ENCODE measurements at regions not wholly inside any gene's neighbourhood (a gene's known extent, or its start where the extent isn't known, plus 50 kb on each side); places are given as distances from the start of the nearest gene placed in this dataset.
"Not testable (repeated sequence)": the region's sequence is repeated elsewhere in the genome, so short reads cannot be mapped to it uniquely, and the experiment has no call there.

GRCh38 chr6:71360556-71361335 lies 72.1 kb downstream of the OGFRL1 start:
- DNase-seq = not testable (repeated sequence)

GRCh38 chr6:71364889-71365542 lies 76.4 kb downstream of the OGFRL1 start:
- no peak for DNase-seq

- no peak for DNase-seq
Measured at GRCh38 chr6:71367756-71368155, 79.1 kb downstream of the OGFRL1 start.

- DNase-seq = no peak
Measured at GRCh38 chr6:71368284-71368683, 79.7 kb downstream of the OGFRL1 start.

- DNase-seq = no peak
Measured at GRCh38 chr6:71371559-71371958, 82.9 kb downstream of the OGFRL1 start.

- no peak for DNase-seq
Measured at GRCh38 chr6:71373943-71374342, 85.3 kb downstream of the OGFRL1 start.

- no peak for DNase-seq
Measured at GRCh38 chr6:71375676-71376075, 87.1 kb downstream of the OGFRL1 start.

- no peak for DNase-seq
Measured at GRCh38 chr6:71376830-71377229, 88.2 kb downstream of the OGFRL1 start.

- DNase-seq = no peak
Measured at GRCh38 chr6:71383476-71383875, 94.9 kb downstream of the OGFRL1 start.

- DNase-seq = peak; percentile 7
Measured at GRCh38 chr6:71383901-71384489, 95.4 kb downstream of the OGFRL1 start.

- no peak for DNase-seq
Measured at GRCh38 chr6:71385111-71385822, 96.7 kb downstream of the OGFRL1 start.

GRCh38 chr6:71386215-71386614 lies 97.6 kb downstream of the OGFRL1 start:
- no peak for DNase-seq

- DNase-seq = no peak
Measured at GRCh38 chr6:71387179-71387578, 98.6 kb downstream of the OGFRL1 start.

GRCh38 chr6:71388068-71388744 lies 99.6 kb downstream of the OGFRL1 start:
- DNase-seq = no peak

GRCh38 chr6:71388856-71389527 lies 100.4 kb downstream of the OGFRL1 start:
- DNase-seq = no peak

GRCh38 chr6:71391126-71391525 lies 102.5 kb downstream of the OGFRL1 start:
- no peak for DNase-seq

GRCh38 chr6:71392276-71392675 lies 103.7 kb downstream of the OGFRL1 start:
- no peak for DNase-seq

GRCh38 chr6:71393471-71393870 lies 104.9 kb downstream of the OGFRL1 start:
- DNase-seq = peak; percentile 32

GRCh38 chr6:71393981-71394432 lies 105.4 kb downstream of the OGFRL1 start:
- DNase-seq = peak; percentile 5

GRCh38 chr6:71394926-71395325 lies 106.3 kb downstream of the OGFRL1 start:
- DNase-seq = no peak

- no peak for DNase-seq
Measured at GRCh38 chr6:71395731-71396409, 107.3 kb downstream of the OGFRL1 start.

- no peak for DNase-seq
Measured at GRCh38 chr6:71396410-71396801, 107.8 kb downstream of the OGFRL1 start.

All from NCI-H510A treated with DMSO at 0.1 percent for 48 hours (cell line).